ENCODE measurements at regions not wholly inside any gene's neighbourhood (a gene's known extent, or its start where the extent isn't known, plus 50 kb on each side); places are given as distances from the start of the nearest gene placed in this dataset.

DNA sequence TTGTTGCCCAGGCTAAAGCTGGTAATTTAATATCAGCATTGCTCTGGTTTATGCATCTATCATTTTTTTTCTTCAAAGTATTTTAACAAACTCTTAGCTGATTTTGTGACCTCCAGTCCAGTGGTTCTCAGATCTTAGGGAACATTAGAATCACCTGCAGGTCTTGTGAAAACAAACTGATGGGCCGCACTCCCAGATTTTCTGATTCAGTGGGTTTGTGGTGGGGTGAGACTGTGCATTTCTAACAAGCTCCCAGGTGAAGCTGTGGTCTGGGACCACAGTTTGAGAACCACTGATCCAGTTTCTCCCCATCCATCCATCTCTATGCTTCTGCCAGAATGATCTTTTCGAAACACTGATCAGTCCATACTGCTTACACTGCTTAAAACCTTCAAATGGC is 305.7 kb upstream of the USP24 start:
- TF ChIP-seq POLR2A (IDR thresholded peaks at IDR 0.05; ENCODE audit: low read length) (no peak), GATA1 (IDR thresholded peaks at IDR 0.05; ENCODE audit: low read depth, low read length) (no peak)

Data from erythroblast (primary cell).